Mesenchymal stem cell (in vitro differentiated cells and primary cell): ENCODE measurements at regions not wholly inside any gene's neighbourhood (a gene's known extent, or its start where the extent isn't known, plus 50 kb on each side); places are given as distances from the start of the nearest gene placed in this dataset.

Experiments
- DNase-seq: peaks from one replicate; pipeline ENCODE4 v3.0.0-alpha.2; 2013
- H2AFZ ChIP-seq: one replicate; pipeline ENCODE4 v1.6.1; 2013; ENCODE audit warnings: low read depth, mild to moderate bottlenecking, control low read depth, inconsistent platforms, low read length, moderate library complexity
- H2AK5ac ChIP-seq: 2 replicates; pipeline ENCODE4 v1.6.1; 2013; ENCODE audit warnings: low read length, moderate library complexity, mild to moderate bottlenecking, inconsistent platforms; ENCODE audit not compliant: severe bottlenecking
- H2BK120ac ChIP-seq: one replicate; pipeline ENCODE4 v1.6.1; 2013; ENCODE audit warnings: low read depth, mild to moderate bottlenecking, inconsistent platforms, low read length, moderate library complexity
- H2BK12ac ChIP-seq, 2 experiments: one replicate each; pipeline ENCODE4 v1.6.1; 2013; ENCODE audit warnings: inconsistent platforms in 2 of 2, low read length in 2 of 2, mild to moderate bottlenecking in 2 of 2, moderate library complexity in 2 of 2, control low read depth in 1 of 2
- H2BK15ac ChIP-seq: one replicate; pipeline ENCODE4 v1.6.1; 2013; ENCODE audit warnings: mild to moderate bottlenecking, low read depth, inconsistent platforms; ENCODE audit not compliant: poor library complexity, severe bottlenecking
- H2BK5ac ChIP-seq: 2 replicates; pipeline ENCODE4 v1.6.1; 2013; ENCODE audit warnings: low read depth, mild to moderate bottlenecking, low read length, control low read depth, inconsistent platforms; ENCODE audit not compliant: poor library complexity, severe bottlenecking
- H3K14ac ChIP-seq, 2 experiments: one replicate each; pipeline ENCODE4 v1.6.1; 2013; ENCODE audit warnings: inconsistent platforms in 2 of 2, low read length in 2 of 2, control low read depth in 1 of 2, mild to moderate bottlenecking in 1 of 2, moderate library complexity in 1 of 2
- H3K18ac ChIP-seq, 2 experiments: one replicate each; pipeline ENCODE4 v1.6.1; 2013; ENCODE audit warnings: inconsistent platforms in 2 of 2, low read length in 2 of 2, control low read depth in 1 of 2, low read depth in 1 of 2, mild to moderate bottlenecking in 1 of 2
- H3K23ac ChIP-seq, 2 experiments: one replicate each; pipeline ENCODE4 v1.6.1; 2013; ENCODE audit warnings: inconsistent platforms in 2 of 2, low read length in 2 of 2, mild to moderate bottlenecking in 2 of 2, moderate library complexity in 2 of 2, control low read depth in 1 of 2
- H3K27ac ChIP-seq: 2 replicates; pipeline ENCODE4 v1.5.1; 2013; ENCODE audit warnings: mild to moderate bottlenecking, moderate library complexity, low read length, control low read depth, inconsistent platforms; ENCODE audit not compliant: poor library complexity, severe bottlenecking
- H3K27me3 ChIP-seq, 2 experiments: 2 replicates each; pipeline versions ENCODE4 v1.6.1 to v1.7.0; 2013; ENCODE audit warnings: low read length in 2 of 2, mild to moderate bottlenecking in 2 of 2, moderate library complexity in 2 of 2, control low read depth in 1 of 2, inconsistent platforms in 1 of 2; ENCODE audit not compliant: control insufficient read depth in 1 of 2, insufficient read depth in 1 of 2
- H3K36me3 ChIP-seq, 2 experiments: 2 replicates each; pipeline versions ENCODE4 v1.6.1 to v1.7.0; 2013; ENCODE audit warnings: low read length in 2 of 2, control low read depth in 1 of 2, inconsistent platforms in 1 of 2, low read depth in 1 of 2, mild to moderate bottlenecking in 1 of 2; ENCODE audit not compliant: insufficient read depth in 2 of 2, control insufficient read depth in 1 of 2
- H3K4ac ChIP-seq, 2 experiments: one replicate each; pipeline ENCODE4 v1.6.1; 2013; ENCODE audit warnings: inconsistent platforms in 2 of 2, low read length in 2 of 2, mild to moderate bottlenecking in 2 of 2, moderate library complexity in 2 of 2, control low read depth in 1 of 2, low read depth in 1 of 2
- H3K4me1 ChIP-seq: 2 replicates; pipeline ENCODE4 v1.6.1; 2013; ENCODE audit warnings: low read depth, low read length, control low read depth; ENCODE audit not compliant: control insufficient read depth, insufficient read depth
- H3K4me2 ChIP-seq: 2 replicates; pipeline ENCODE4 v1.6.1; 2013; ENCODE audit warnings: low read length, mild to moderate bottlenecking, inconsistent platforms; ENCODE audit not compliant: poor library complexity, severe bottlenecking
- H3K4me3 ChIP-seq, 2 experiments: 2 replicates each; pipeline versions ENCODE4 v1.5.1 to v1.7.0; 2013; ENCODE audit warnings: low read length in 2 of 2, mild to moderate bottlenecking in 2 of 2, control low read depth in 1 of 2, low read depth in 1 of 2; ENCODE audit not compliant: insufficient read depth in 1 of 2
- H3K79me1 ChIP-seq: replicated peaks from 2 replicates; pipeline ENCODE4 v1.6.1; 2013; ENCODE audit warnings: mild to moderate bottlenecking, control low read depth, low read length, inconsistent platforms; ENCODE audit not compliant: poor library complexity, severe bottlenecking
- H3K9ac ChIP-seq: 2 replicates; pipeline ENCODE4 v1.7.0; 2013; ENCODE audit warnings: mild to moderate bottlenecking, low read length, moderate library complexity
- H3K9me3 ChIP-seq: 2 replicates; pipeline ENCODE4 v1.7.0; 2013; ENCODE audit warnings: mild to moderate bottlenecking, low read length; ENCODE audit not compliant: control insufficient read depth
- H4K8ac ChIP-seq: one replicate; pipeline ENCODE4 v1.6.1; 2013; ENCODE audit warnings: inconsistent platforms, mild to moderate bottlenecking, low read length, moderate library complexity
- H4K91ac ChIP-seq: one replicate; pipeline ENCODE4 v1.6.1; 2013; ENCODE audit warnings: mild to moderate bottlenecking, low read length, inconsistent platforms
- WGBS: methylation state at CpG from one replicate; pipeline ENCODE4 v1.1.7; 2013; ENCODE audit warnings: mixed read lengths; 5-methylcytosine and 5-hydroxymethylcytosine counted together

DNA sequence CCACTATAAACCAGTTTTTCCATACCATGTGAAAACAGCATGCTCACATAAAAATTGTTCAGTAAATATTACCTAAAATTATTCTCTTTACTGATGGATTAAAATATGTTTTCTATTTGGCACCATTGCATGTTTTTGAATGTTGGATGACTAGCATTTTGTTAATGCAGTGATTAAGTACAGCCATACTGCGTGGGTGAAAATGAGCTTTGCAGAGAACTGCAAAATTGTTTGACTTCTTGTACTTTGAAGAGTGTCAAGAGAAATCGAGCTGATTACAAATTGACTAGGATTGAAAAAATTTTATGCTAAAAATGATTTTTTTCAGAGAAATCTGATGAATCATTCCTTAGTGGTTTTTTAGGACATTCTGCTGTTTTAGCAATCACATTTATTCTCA lies 452.9 kb downstream of the RPL10L start:
- H3K23ac ChIP-seq, result no peak overlapping the region
- no peak overlapping the region for H3K27ac ChIP-seq
- H3K4me2 ChIP-seq, result no peak overlapping the region
- H3K9me3 ChIP-seq, result no peaks in the 10 kb centered on the region
- 80% methylated on average over 2 of the region's 2 CpGs for WGBS
- H2BK12ac ChIP-seq, result no peak overlapping the region
- H3K4ac ChIP-seq, result no peak overlapping the region
- H2BK5ac ChIP-seq, result no peak overlapping the region
- H3K27me3 ChIP-seq, result no peaks in the 10 kb centered on the region
- H3K14ac ChIP-seq, result no peak overlapping the region
- H4K8ac ChIP-seq, result no peak overlapping the region
- H3K4me1 ChIP-seq, result no peaks in the 10 kb centered on the region
- no peak overlapping the region for H2BK120ac ChIP-seq
- no peak overlapping the region for H4K91ac ChIP-seq
- H2AK5ac ChIP-seq, result no peak overlapping the region
- H2BK15ac ChIP-seq, result no peak overlapping the region
- no peak overlapping the region for H3K4me3 ChIP-seq
- H2AFZ ChIP-seq, result no peak overlapping the region
- no peak for DNase-seq
- H3K18ac ChIP-seq, result no peak overlapping the region
- H3K36me3 ChIP-seq, result no peaks in the 10 kb centered on the region
- H3K79me1 ChIP-seq, result no peaks in the 10 kb centered on the region
- H3K9ac ChIP-seq, result no peak overlapping the region

DNA sequence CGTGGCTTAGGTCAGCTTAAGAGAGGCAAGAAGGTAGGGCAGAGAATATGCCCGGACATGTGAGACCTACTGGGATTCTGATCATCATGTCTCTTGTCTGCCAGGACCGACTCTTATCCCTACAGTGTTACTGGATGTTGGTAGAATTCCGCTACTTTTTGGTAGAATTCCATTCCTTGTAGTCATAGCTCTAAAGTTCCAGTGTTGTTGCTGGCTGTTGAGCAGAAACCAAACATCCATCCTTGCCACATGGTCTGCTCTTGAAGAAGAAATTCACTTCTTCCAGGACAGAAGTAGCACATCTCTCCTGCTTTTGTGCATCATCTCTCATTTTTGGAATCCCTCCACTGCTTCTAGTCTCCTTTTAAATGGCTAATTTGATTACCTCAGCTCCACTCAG lies 453.7 kb downstream of the RPL10L start:
- Histone ChIP-seq H2AK5ac (no peak overlapping the region), H3K4me3 (no peak overlapping the region), H2BK120ac (no peak overlapping the region), H3K36me3 (no peaks in the 10 kb centered on the region), H3K4me1 (no peaks in the 10 kb centered on the region), H3K9me3 (no peaks in the 10 kb centered on the region), H3K27me3 (no peaks in the 10 kb centered on the region), H3K23ac (no peak overlapping the region), H4K8ac (no peak overlapping the region), H3K18ac (no peak overlapping the region), H3K27ac (no peak overlapping the region), H3K9ac (no peak overlapping the region), H2AFZ (no peak overlapping the region), H3K14ac (no peak overlapping the region), H4K91ac (no peak overlapping the region), H3K4ac (no peak overlapping the region), H2BK12ac (no peak overlapping the region), H3K4me2 (no peak overlapping the region), H2BK15ac (no peak overlapping the region), H2BK5ac (no peak overlapping the region), H3K79me1 (no peaks in the 10 kb centered on the region)
- no peak for DNase-seq
- 73% methylated on average over 4 of the region's 4 CpGs for WGBS
